ENCODE measurements at regions not wholly inside any gene's neighbourhood (a gene's known extent, or its start where the extent isn't known, plus 50 kb on each side); places are given as distances from the start of the nearest gene placed in this dataset.

DNA sequence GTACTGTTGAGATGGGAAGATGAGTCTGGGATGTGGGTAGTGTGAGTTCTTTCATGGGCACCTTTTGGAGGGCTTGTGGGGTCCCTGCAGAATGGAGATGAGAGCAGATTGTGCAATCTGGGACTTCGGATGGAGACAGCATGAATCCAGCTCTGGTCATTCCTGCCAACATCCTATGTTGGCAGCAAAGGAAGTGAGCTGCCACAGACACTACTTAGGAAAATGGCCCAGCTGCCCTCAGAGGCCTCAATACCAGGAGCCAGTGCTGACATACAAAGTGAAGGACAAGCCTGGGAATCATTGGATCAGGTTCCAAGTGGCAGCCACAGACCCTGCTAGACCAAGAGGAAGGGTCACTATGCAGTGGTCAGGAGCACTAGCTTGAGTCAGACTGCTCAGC is 402.8 kb downstream of the CDK5RAP2 start:
- TF ChIP-seq, protein P1, sequence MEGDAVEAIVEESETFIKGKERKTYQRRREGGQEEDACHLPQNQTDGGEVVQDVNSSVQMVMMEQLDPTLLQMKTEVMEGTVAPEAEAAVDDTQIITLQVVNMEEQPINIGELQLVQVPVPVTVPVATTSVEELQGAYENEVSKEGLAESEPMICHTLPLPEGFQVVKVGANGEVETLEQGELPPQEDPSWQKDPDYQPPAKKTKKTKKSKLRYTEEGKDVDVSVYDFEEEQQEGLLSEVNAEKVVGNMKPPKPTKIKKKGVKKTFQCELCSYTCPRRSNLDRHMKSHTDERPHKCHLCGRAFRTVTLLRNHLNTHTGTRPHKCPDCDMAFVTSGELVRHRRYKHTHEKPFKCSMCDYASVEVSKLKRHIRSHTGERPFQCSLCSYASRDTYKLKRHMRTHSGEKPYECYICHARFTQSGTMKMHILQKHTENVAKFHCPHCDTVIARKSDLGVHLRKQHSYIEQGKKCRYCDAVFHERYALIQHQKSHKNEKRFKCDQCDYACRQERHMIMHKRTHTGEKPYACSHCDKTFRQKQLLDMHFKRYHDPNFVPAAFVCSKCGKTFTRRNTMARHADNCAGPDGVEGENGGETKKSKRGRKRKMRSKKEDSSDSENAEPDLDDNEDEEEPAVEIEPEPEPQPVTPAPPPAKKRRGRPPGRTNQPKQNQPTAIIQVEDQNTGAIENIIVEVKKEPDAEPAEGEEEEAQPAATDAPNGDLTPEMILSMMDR (IDR thresholded peaks at IDR 0.05): no peak
- no peak for TF ChIP-seq EZH2 (IDR thresholded peaks at IDR 0.05; ENCODE audit: borderline replicate concordance, insufficient read depth, low read depth, low read length, poor library complexity, severe bottlenecking)
